HG02884 (cell line): ENCODE measurements at regions not wholly inside any gene's neighbourhood (a gene's known extent, or its start where the extent isn't known, plus 50 kb on each side); places are given as distances from the start of the nearest gene placed in this dataset.
"Not testable (repeated sequence)": the region's sequence is repeated elsewhere in the genome, so short reads cannot be mapped to it uniquely, and the experiment has no call there.

Experiments used
- ATAC-seq: cut with Tn5 transposase; IDR thresholded peaks from one replicate; pipeline ENCODE4 v1.9.1; 2021; ENCODE audit warnings: mild to moderate bottlenecking, moderate library complexity; ENCODE audit not compliant: unreplicated experiment

- ATAC-seq = no peak
Measured at GRCh38 chr2:14454202-14454601, 178.3 kb upstream of the LRATD1 start.

GRCh38 chr2:14459786-14460325, 172.7 kb upstream of the LRATD1 start:
- no peak for ATAC-seq

- ATAC-seq = no peak
Measured at GRCh38 chr2:14475994-14476393, 156.5 kb upstream of the LRATD1 start.

GRCh38 chr2:14479486-14479885, 153.0 kb upstream of the LRATD1 start:
- no peak for ATAC-seq

- ATAC-seq = no peak
Measured at GRCh38 chr2:14480120-14480519, 152.4 kb upstream of the LRATD1 start.

GRCh38 chr2:14480906-14481305, 151.6 kb upstream of the LRATD1 start:
- ATAC-seq = no peak

GRCh38 chr2:14492920-14493503, 139.5 kb upstream of the LRATD1 start:
- no peak for ATAC-seq

- ATAC-seq = no peak
Measured at GRCh38 chr2:14494759-14495158, 137.8 kb upstream of the LRATD1 start.

- ATAC-seq = no peak
Measured at GRCh38 chr2:14501061-14501460, 131.5 kb upstream of the LRATD1 start.

GRCh38 chr2:14506955-14507354, 125.6 kb upstream of the LRATD1 start:
- not testable (repeated sequence) for ATAC-seq

GRCh38 chr2:14511541-14511940, 121.0 kb upstream of the LRATD1 start:
- ATAC-seq = no peak

- no peak for ATAC-seq
Measured at GRCh38 chr2:14513903-14514302, 118.6 kb upstream of the LRATD1 start.

GRCh38 chr2:14516844-14517243, 115.7 kb upstream of the LRATD1 start:
- ATAC-seq = peak; percentile 67

GRCh38 chr2:14517731-14518130, 114.8 kb upstream of the LRATD1 start:
- ATAC-seq = no peak

- no peak for ATAC-seq
Measured at GRCh38 chr2:14520385-14520945, 112.1 kb upstream of the LRATD1 start.

- ATAC-seq = no peak
Measured at GRCh38 chr2:14524041-14524802, 108.3 kb upstream of the LRATD1 start.

GRCh38 chr2:14524803-14525080, 107.8 kb upstream of the LRATD1 start:
- no peak for ATAC-seq

GRCh38 chr2:14530506-14530905, 102.0 kb upstream of the LRATD1 start:
- ATAC-seq = no peak

- ATAC-seq = no peak
Measured at GRCh38 chr2:14533131-14533757, 99.3 kb upstream of the LRATD1 start.

GRCh38 chr2:14535156-14535555, 97.4 kb upstream of the LRATD1 start:
- ATAC-seq = no peak

GRCh38 chr2:14536976-14537375, 95.5 kb upstream of the LRATD1 start:
- no peak for ATAC-seq

- no peak for ATAC-seq
Measured at GRCh38 chr2:14540015-14540414, 92.5 kb upstream of the LRATD1 start.
